GM23248 (cell line): ENCODE measurements at regions not wholly inside any gene's neighbourhood (a gene's known extent, or its start where the extent isn't known, plus 50 kb on each side); places are given as distances from the start of the nearest gene placed in this dataset.

ENCODE experiments used
- EZH2 ChIP-seq: fragments of 200-600 bp; sonication (generic); IDR thresholded peaks from 2 replicates; pipeline ENCODE4 v1.6.1; 2018; ENCODE audit warnings: antibody characterized with exemption, mild to moderate bottlenecking; ENCODE audit not compliant: insufficient read depth, poor library complexity, severe bottlenecking
- EZH2phosphoT487 ChIP-seq: fragments of 200-600 bp; sonication (generic); IDR thresholded peaks from 2 replicates; pipeline ENCODE4 v1.6.1; 2018; ENCODE audit warnings: antibody characterized with exemption, moderate library complexity, mild to moderate bottlenecking, low read depth; ENCODE audit not compliant: insufficient read depth

GRCh38 chr13:107332188-107332587 is 764.3 kb upstream of the ARGLU1 start:
- TF ChIP-seq EZH2phosphoT487: no peak
- no peak for TF ChIP-seq EZH2
